ENCODE measurements at regions not wholly inside any gene's neighbourhood (a gene's known extent, or its start where the extent isn't known, plus 50 kb on each side); places are given as distances from the start of the nearest gene placed in this dataset.

DNA sequence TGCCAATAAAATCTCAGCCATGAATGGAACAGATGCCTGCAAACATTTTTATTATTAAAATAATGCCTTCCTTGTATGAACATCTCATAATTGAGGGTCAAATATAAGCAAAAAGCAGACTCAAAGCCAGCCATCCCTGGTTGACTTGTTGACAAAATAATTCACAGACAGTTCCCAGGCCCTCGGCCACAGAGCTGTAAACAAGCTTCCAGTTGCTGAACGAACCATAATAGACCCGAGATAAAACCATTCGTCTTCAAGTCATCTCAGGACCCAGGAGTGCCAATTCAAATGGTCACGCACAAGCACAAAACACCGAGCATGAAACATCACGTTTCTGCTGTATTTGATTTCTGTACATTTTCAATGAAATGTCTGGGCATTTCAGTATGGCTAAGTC lies 113.3 kb upstream of the CDYL start:
- no peak for TF ChIP-seq TAF1 (IDR thresholded peaks at IDR 0.05; ENCODE audit: borderline replicate concordance, insufficient read depth, low read length)
- TF ChIP-seq, protein P1, sequence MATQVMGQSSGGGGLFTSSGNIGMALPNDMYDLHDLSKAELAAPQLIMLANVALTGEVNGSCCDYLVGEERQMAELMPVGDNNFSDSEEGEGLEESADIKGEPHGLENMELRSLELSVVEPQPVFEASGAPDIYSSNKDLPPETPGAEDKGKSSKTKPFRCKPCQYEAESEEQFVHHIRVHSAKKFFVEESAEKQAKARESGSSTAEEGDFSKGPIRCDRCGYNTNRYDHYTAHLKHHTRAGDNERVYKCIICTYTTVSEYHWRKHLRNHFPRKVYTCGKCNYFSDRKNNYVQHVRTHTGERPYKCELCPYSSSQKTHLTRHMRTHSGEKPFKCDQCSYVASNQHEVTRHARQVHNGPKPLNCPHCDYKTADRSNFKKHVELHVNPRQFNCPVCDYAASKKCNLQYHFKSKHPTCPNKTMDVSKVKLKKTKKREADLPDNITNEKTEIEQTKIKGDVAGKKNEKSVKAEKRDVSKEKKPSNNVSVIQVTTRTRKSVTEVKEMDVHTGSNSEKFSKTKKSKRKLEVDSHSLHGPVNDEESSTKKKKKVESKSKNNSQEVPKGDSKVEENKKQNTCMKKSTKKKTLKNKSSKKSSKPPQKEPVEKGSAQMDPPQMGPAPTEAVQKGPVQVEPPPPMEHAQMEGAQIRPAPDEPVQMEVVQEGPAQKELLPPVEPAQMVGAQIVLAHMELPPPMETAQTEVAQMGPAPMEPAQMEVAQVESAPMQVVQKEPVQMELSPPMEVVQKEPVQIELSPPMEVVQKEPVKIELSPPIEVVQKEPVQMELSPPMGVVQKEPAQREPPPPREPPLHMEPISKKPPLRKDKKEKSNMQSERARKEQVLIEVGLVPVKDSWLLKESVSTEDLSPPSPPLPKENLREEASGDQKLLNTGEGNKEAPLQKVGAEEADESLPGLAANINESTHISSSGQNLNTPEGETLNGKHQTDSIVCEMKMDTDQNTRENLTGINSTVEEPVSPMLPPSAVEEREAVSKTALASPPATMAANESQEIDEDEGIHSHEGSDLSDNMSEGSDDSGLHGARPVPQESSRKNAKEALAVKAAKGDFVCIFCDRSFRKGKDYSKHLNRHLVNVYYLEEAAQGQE (IDR thresholded peaks at IDR 0.05; ENCODE audit: insufficient read depth in 1 of 2, low read depth in 2 of 2, low read length in 2 of 2) = no peak
- no peak for TF ChIP-seq POLR2AphosphoS5 (IDR thresholded peaks at IDR 0.05; ENCODE audit: low read depth, low read length)
- TF ChIP-seq FOXP2 (optimal IDR thresholded peaks at IDR 0.05; ENCODE audit: borderline replicate concordance, extremely low read depth, extremely low read length, insufficient read depth) = no peak
- no peak for TF ChIP-seq SIN3A (IDR thresholded peaks at IDR 0.05; ENCODE audit: borderline replicate concordance, insufficient read depth, low read length)

Data from PFSK-1 (cell line).